Karpas-422 (cell line): ENCODE measurements at regions not wholly inside any gene's neighbourhood (a gene's known extent, or its start where the extent isn't known, plus 50 kb on each side); places are given as distances from the start of the nearest gene placed in this dataset.

Experiments used
- DNase-seq: peaks from one replicate; pipeline ENCODE4 v3.0.0-alpha.2; 2015
- H2AFZ ChIP-seq: fragments of 200-600 bp; sonication (generic); 2 replicates; pipeline ENCODE4 v1.6.1; 2014; ENCODE audit warnings: antibody characterized with exemption, low read length, mixed read lengths
- H3K27ac ChIP-seq: fragments of 200-600 bp; sonication (generic); 2 replicates; pipeline ENCODE4 v1.5.1; 2014; ENCODE audit warnings: mild to moderate bottlenecking, low read length, moderate library complexity
- H3K27me3 ChIP-seq: fragments of 200-600 bp; sonication (generic); 2 replicates; pipeline ENCODE4 v1.6.1; 2014; ENCODE audit warnings: low read length, mixed read lengths
- H3K36me3 ChIP-seq: fragments of 200-600 bp; sonication (generic); 2 replicates; pipeline ENCODE4 v1.6.1; 2014; ENCODE audit warnings: low read length, mixed read lengths; ENCODE audit not compliant: insufficient read depth
- H3K4me1 ChIP-seq: fragments of 200-600 bp; sonication (generic); 2 replicates; pipeline ENCODE4 v1.6.1; 2014; ENCODE audit warnings: mild to moderate bottlenecking, low read length, mixed read lengths
- H3K4me2 ChIP-seq: fragments of 200-600 bp; sonication (generic); 2 replicates; pipeline ENCODE4 v1.6.1; 2014; ENCODE audit warnings: low read length, low read depth, mild to moderate bottlenecking; ENCODE audit not compliant: poor library complexity, severe bottlenecking
- H3K4me3 ChIP-seq: fragments of 200-600 bp; sonication (generic); 2 replicates; pipeline ENCODE4 v1.5.1; 2014; ENCODE audit warnings: mild to moderate bottlenecking, antibody characterized with exemption, low read length, mixed read lengths
- H3K79me2 ChIP-seq: fragments of 200-600 bp; sonication (generic); 2 replicates; pipeline ENCODE4 v1.6.1; 2014; ENCODE audit warnings: mild to moderate bottlenecking, low read length, mixed read lengths
- H3K9ac ChIP-seq: fragments of 200-600 bp; sonication (generic); 2 replicates; pipeline ENCODE4 v1.6.0; 2014; ENCODE audit warnings: low read length
- H3K9me2 ChIP-seq: fragments of 200-600 bp; sonication (generic), shearing (Covaris generic); replicated peaks from 2 replicates; pipeline ENCODE4 v1.6.0; 2014; ENCODE audit warnings: mild to moderate bottlenecking, low read length, moderate library complexity; ENCODE audit not compliant: insufficient read depth
- H3K9me3 ChIP-seq: fragments of 300-700, 200-600 bp; sonication (generic); 2 replicates; pipeline ENCODE4 v1.6.1; 2014; ENCODE audit warnings: low read length, mixed read lengths
- H4K20me1 ChIP-seq: fragments of 200-600 bp; sonication (generic); 2 replicates; pipeline ENCODE4 v1.6.1; 2014; ENCODE audit warnings: mild to moderate bottlenecking, antibody characterized with exemption, low read length, low read depth; ENCODE audit not compliant: insufficient read depth

DNA sequence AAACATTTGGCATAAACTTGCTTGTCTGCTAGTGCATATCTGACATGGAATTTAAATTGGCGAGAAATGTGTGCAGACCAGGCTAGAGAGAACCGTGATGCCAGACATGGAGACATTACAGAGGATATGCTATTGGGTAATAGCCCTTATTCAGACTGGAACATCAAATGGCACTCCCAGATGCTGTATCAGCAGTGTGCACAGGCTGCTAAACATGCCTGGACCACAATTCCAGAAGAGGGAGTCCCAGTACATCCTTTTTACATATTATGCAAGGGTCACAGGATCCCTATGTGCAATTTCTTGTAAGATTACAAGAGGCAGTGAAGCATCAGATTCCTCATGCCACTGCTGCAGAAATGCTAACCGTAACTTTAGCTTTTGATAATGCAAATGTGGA is 354.5 kb upstream of the FOXG1 start:
- H3K9me3 ChIP-seq = peaks cover 40% of the 10 kb centered on the region
- H3K4me3 ChIP-seq = no peak overlapping the region
- H3K36me3 ChIP-seq = no peaks in the 10 kb centered on the region
- no peaks in the 10 kb centered on the region for H3K4me1 ChIP-seq
- no peaks in the 10 kb centered on the region for H3K27me3 ChIP-seq
- H3K4me2 ChIP-seq = no peak overlapping the region
- H4K20me1 ChIP-seq = no peaks in the 10 kb centered on the region
- DNase-seq = no peak
- no peak overlapping the region for H3K27ac ChIP-seq
- H2AFZ ChIP-seq = no peak overlapping the region
- no peaks in the 10 kb centered on the region for H3K9me2 ChIP-seq
- no peaks in the 10 kb centered on the region for H3K79me2 ChIP-seq
- no peak overlapping the region for H3K9ac ChIP-seq

- H4K20me1 ChIP-seq = no peaks in the 10 kb centered on the region
- no peaks in the 10 kb centered on the region for H3K9me2 ChIP-seq
- H2AFZ ChIP-seq = no peak overlapping the region
- no peak for DNase-seq
- no peak overlapping the region for H3K4me3 ChIP-seq
- H3K4me2 ChIP-seq = no peak overlapping the region
- no peak overlapping the region for H3K27ac ChIP-seq
- H3K79me2 ChIP-seq = no peaks in the 10 kb centered on the region
- H3K9me3 ChIP-seq = peaks cover 62% of the 10 kb centered on the region
- no peak overlapping the region for H3K9ac ChIP-seq
- H3K36me3 ChIP-seq = no peaks in the 10 kb centered on the region
- H3K4me1 ChIP-seq = no peaks in the 10 kb centered on the region
- no peaks in the 10 kb centered on the region for H3K27me3 ChIP-seq
These were observed 339.6 kb upstream of the FOXG1 start for GRCh38 chr14:28426960-28427359.

DNA sequence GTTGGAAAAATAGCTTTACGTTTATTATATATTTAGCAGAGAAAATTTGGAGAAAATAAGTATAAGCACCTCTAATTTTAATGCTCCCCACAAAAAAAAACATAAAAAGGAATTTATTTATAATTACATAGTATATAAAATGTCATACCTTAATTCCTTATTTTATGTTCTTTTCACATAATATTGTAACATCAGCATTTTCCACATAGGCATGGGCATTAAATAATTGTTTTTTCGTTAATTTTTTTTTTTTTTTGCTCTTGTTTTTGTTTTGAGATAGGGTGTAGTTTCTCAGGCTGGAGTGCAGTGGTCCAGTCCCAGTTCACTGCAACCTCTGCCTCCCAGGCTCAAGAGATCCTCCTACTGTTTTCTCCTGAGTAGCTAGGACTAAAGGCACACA is 329.8 kb upstream of the FOXG1 start:
- Histone ChIP-seq H3K79me2 (no peaks in the 10 kb centered on the region), H3K9me3 (peaks cover 61% of the 10 kb centered on the region), H3K4me3 (no peak overlapping the region), H3K36me3 (no peaks in the 10 kb centered on the region), H3K27me3 (no peaks in the 10 kb centered on the region), H2AFZ (no peak overlapping the region), H3K4me2 (no peak overlapping the region), H4K20me1 (no peaks in the 10 kb centered on the region), H3K4me1 (no peaks in the 10 kb centered on the region), H3K27ac (no peak overlapping the region), H3K9me2 (no peaks in the 10 kb centered on the region), H3K9ac (no peak overlapping the region)
- DNase-seq = no peak

DNA sequence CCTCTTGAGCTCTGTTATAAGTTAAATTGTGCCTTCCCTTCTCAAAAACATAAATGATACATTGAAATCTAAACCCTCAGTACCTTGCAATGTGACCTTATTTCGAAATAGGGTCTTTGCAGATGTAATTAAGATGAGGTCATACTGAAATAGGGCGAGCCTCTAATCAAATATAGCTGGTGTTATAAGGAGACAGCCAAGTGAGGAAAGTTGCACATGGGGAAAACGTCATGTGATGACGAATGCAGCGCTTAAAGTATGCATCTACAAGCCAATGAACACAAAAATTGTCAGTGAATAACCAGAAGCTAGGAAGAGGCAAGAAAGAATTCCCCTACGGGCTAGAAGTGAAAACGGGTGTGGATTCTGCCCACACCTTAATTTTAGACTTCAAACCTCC is 305.2 kb upstream of the FOXG1 start:
- Histone ChIP-seq H3K9ac (no peak overlapping the region), H3K9me2 (no peaks in the 10 kb centered on the region), H3K9me3 (peaks cover 68% of the 10 kb centered on the region), H3K27ac (no peak overlapping the region), H3K4me3 (no peak overlapping the region), H4K20me1 (no peaks in the 10 kb centered on the region), H3K79me2 (no peaks in the 10 kb centered on the region), H3K36me3 (no peaks in the 10 kb centered on the region), H3K27me3 (no peaks in the 10 kb centered on the region), H2AFZ (no peak overlapping the region), H3K4me2 (no peak overlapping the region), H3K4me1 (no peaks in the 10 kb centered on the region)
- no peak for DNase-seq

GRCh38 chr14:28467611-28468010 is 299.0 kb upstream of the FOXG1 start:
- Histone ChIP-seq H3K36me3 (no peaks in the 10 kb centered on the region), H4K20me1 (no peaks in the 10 kb centered on the region), H3K9ac (no peak overlapping the region), H3K4me3 (no peak overlapping the region), H3K4me1 (no peaks in the 10 kb centered on the region), H3K27ac (no peak overlapping the region), H3K9me3 (peaks cover 78% of the 10 kb centered on the region), H3K4me2 (no peak overlapping the region), H3K79me2 (no peaks in the 10 kb centered on the region), H2AFZ (no peak overlapping the region), H3K27me3 (no peaks in the 10 kb centered on the region), H3K9me2 (no peaks in the 10 kb centered on the region)
- DNase-seq = no peak

DNA sequence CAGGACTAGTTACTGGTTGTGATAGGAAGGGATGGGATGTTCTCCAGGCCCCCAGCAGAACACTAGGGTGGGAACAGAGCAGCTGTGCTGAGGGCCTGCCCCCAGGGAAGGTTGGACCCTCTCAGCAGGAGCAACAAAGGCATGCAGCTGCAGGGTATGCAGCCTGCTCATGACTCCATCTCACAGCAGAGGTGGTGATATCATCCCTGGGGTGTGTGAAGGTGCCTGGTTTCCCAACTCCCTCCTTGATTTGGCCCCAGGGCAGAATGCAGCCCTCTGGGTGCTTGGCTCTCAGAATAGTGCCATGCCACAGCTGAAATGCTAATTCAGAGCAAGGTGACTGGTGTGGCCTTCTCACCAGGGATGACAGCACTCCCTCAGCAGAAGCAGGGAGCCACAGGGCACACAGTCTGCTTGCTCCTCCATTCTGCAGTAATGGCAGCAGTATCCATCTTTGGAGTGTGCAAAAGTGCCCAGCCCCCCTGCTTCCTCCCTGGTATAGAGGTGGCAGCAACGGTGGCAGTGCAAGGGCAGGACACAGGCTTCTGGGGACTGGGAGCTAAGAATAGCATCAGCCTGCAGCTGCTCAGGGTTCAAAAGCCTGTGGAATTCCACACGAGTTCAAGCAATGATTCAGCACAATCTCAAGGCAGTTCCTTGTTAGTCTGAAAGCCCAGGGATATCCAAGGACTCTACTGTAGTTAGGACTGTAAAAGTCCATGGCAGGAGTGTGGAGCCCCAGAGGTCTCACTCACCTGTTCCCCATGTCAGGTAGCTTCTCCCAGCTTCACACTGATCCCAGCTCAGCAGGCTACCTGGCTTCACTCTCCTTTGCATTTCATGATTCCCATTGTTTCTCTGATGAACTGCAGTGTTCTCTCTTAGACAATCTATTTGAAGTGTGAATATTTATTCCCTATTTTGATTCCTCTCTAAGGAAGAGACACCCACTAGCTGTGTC is 298.1 kb upstream of the FOXG1 start:
- Histone ChIP-seq H3K27ac (no peak overlapping the region), H3K9ac (no peak overlapping the region), H3K4me2 (no peak overlapping the region), H3K4me3 (no peak overlapping the region), H3K27me3 (no peaks in the 10 kb centered on the region), H3K79me2 (no peaks in the 10 kb centered on the region), H3K9me2 (no peaks in the 10 kb centered on the region), H2AFZ (no peak overlapping the region), H3K4me1 (no peaks in the 10 kb centered on the region), H3K36me3 (no peaks in the 10 kb centered on the region), H3K9me3 (peaks cover 83% of the 10 kb centered on the region), H4K20me1 (no peaks in the 10 kb centered on the region)
- no peak for DNase-seq

DNA sequence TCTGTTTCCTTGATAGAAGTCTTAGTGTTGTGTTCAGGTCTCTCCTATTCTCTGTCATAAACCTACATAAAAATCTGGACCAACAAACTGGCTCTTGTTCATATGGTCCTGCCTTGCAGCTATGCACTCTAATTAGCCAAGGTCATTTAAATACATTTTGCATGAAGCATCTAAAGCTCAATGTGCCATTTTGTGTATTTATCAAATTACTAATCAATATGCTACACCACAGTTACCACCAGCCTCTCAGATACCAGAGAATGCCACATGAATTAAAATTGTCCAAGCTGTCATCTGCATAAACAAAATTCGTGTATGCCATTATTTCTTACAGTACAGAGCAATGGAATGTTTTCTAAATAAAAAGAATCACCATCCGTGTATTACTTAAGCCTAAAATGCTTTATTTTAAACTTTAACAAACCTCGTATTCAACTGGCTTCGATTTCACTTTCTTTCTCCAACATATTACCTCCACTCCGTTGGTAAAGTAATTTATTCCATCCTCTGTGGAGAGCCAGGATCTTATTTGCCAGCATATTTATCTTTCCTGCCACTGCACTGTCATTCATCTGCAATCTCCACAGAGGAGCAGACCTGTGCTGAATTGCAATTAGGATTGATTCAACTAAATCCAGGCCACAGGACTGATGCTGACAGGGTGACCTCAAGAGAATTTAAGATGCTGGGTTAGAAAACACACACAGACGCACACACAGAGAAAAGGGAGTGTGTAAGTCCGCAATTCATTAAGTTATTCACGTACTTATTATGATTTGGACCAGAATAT is 284.1 kb upstream of the FOXG1 start:
- no peaks in the 10 kb centered on the region for H3K4me1 ChIP-seq
- H2AFZ ChIP-seq = no peak overlapping the region
- H3K4me2 ChIP-seq = no peak overlapping the region
- no peak overlapping the region for H3K9ac ChIP-seq
- no peaks in the 10 kb centered on the region for H3K36me3 ChIP-seq
- no peaks in the 10 kb centered on the region for H3K27me3 ChIP-seq
- H4K20me1 ChIP-seq = no peaks in the 10 kb centered on the region
- H3K9me3 ChIP-seq = peaks cover 68% of the 10 kb centered on the region
- no peaks in the 10 kb centered on the region for H3K9me2 ChIP-seq
- H3K4me3 ChIP-seq = no peak overlapping the region
- H3K79me2 ChIP-seq = no peaks in the 10 kb centered on the region
- H3K27ac ChIP-seq = no peak overlapping the region
- DNase-seq = no peak

- Histone ChIP-seq H3K9me2 (no peaks in the 10 kb centered on the region), H3K27ac (no peak overlapping the region), H2AFZ (no peak overlapping the region), H3K27me3 (no peaks in the 10 kb centered on the region), H3K9ac (no peak overlapping the region), H3K4me3 (no peak overlapping the region), H4K20me1 (no peaks in the 10 kb centered on the region), H3K9me3 (peaks cover 70% of the 10 kb centered on the region), H3K4me1 (no peaks in the 10 kb centered on the region), H3K4me2 (no peak overlapping the region), H3K36me3 (no peaks in the 10 kb centered on the region), H3K79me2 (no peaks in the 10 kb centered on the region)
- no peak for DNase-seq
These were observed 283.1 kb upstream of the FOXG1 start for GRCh38 chr14:28483506-28483905.
